T-helper 2 cell treated with Interferon-gamma antibody and Interleukin-4, amounts not matched to agents 5 μg/mL and 100 μg/mL, for 36 hours (primary cell): ENCODE measurements at regions not wholly inside any gene's neighbourhood (a gene's known extent, or its start where the extent isn't known, plus 50 kb on each side); places are given as distances from the start of the nearest gene placed in this dataset.
"Not testable (repeated sequence)": the region's sequence is repeated elsewhere in the genome, so short reads cannot be mapped to it uniquely, and the experiment has no call there.

Experiments used
- DNase-seq: peaks from one replicate; pipeline ENCODE4 v3.0.0; 2021; ENCODE audit warnings: low spot score
- H3K27ac Mint-ChIP-seq: one replicate; pipeline ENCODE4 v1.8.0; 2021; ENCODE audit warnings: mild to moderate bottlenecking, mixed read lengths
- H3K27me3 Mint-ChIP-seq: one replicate; pipeline ENCODE4 v1.8.0; 2021; ENCODE audit warnings: low read depth, mixed read lengths
- H3K36me3 Mint-ChIP-seq: one replicate; pipeline ENCODE4 v1.8.0; 2021; ENCODE audit warnings: low read depth, mixed read lengths
- H3K4me1 Mint-ChIP-seq: one replicate; pipeline ENCODE4 v1.8.0; 2021; ENCODE audit warnings: low read depth, mixed read lengths
- H3K4me3 Mint-ChIP-seq: one replicate; pipeline ENCODE4 v1.8.0; 2022; ENCODE audit warnings: mild to moderate bottlenecking, moderate library complexity, mixed read lengths
- H3K9me3 Mint-ChIP-seq: one replicate; pipeline ENCODE4 v1.8.0; 2021; ENCODE audit warnings: mixed read lengths

DNA sequence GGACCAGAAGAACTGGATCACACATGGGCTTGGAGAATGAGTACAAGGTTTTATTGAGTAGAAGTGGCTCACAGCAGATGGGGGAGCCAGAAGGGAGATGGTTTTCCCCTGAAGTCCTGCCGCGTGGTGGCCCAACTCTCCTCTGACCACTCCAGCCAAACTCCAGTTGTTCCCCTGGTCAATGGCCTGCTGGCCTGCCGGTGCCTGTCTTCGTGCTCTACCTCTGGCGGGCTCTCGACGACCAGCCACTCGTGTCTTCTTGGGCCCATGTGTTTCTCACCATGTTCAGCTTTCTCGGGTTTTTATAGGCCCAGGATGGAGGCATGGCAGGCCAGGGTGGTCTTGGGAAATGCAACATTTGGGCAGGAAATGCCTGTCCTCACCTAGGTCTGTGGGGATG lies 519.6 kb downstream of the CYLC2 start:
- Mint-ChIP-seq H3K4me1 (no peaks in the 10 kb centered on the region), H3K4me3 (no peak overlapping the region), H3K27me3 (no peaks in the 10 kb centered on the region), H3K36me3 (no peaks in the 10 kb centered on the region), H3K9me3 (peaks cover 11% of the 10 kb centered on the region), H3K27ac (no peak overlapping the region)
- DNase-seq = no peak

- H3K4me3 Mint-ChIP-seq = no peak overlapping the region
- no peaks in the 10 kb centered on the region for H3K36me3 Mint-ChIP-seq
- no peak for DNase-seq
- no peak overlapping the region for H3K27ac Mint-ChIP-seq
- H3K27me3 Mint-ChIP-seq = no peaks in the 10 kb centered on the region
- H3K4me1 Mint-ChIP-seq = no peaks in the 10 kb centered on the region
- no peaks in the 10 kb centered on the region for H3K9me3 Mint-ChIP-seq
These were observed 527.3 kb downstream of the CYLC2 start for GRCh38 chr9:103522409-103522808.

DNA sequence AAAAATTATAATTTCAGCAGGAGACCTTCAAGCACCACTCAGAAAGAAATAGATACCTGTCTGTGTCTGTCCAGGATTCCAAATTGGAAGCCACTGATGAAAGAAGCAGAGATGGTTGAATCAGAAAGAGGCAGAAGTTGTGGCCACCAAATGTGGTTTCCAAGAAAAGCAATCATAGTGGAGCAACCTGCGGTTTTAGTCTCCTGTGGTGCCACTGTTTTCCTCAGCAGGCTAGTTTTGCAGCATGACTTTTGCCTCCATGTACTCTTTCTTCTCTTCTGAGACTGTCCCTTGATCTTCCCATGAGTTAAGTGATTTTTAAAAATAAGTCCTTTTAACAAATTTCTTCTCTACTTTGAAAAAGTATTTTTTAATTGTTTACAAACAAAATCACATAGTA lies 535.8 kb downstream of the CYLC2 start:
- Mint-ChIP-seq H3K4me3 (no peak overlapping the region), H3K36me3 (no peaks in the 10 kb centered on the region), H3K27me3 (no peaks in the 10 kb centered on the region), H3K4me1 (no peaks in the 10 kb centered on the region), H3K27ac (no peak overlapping the region), H3K9me3 (peaks cover 4% of the 10 kb centered on the region)
- DNase-seq = no peak

GRCh38 chr9:103533318-103533717 lies 538.2 kb downstream of the CYLC2 start:
- peaks cover 10% of the 10 kb centered on the region for H3K9me3 Mint-ChIP-seq
- no peaks in the 10 kb centered on the region for H3K36me3 Mint-ChIP-seq
- H3K4me1 Mint-ChIP-seq = no peaks in the 10 kb centered on the region
- H3K4me3 Mint-ChIP-seq = no peak overlapping the region
- no peaks in the 10 kb centered on the region for H3K27me3 Mint-ChIP-seq
- no peak overlapping the region for H3K27ac Mint-ChIP-seq
- no peak for DNase-seq

DNA sequence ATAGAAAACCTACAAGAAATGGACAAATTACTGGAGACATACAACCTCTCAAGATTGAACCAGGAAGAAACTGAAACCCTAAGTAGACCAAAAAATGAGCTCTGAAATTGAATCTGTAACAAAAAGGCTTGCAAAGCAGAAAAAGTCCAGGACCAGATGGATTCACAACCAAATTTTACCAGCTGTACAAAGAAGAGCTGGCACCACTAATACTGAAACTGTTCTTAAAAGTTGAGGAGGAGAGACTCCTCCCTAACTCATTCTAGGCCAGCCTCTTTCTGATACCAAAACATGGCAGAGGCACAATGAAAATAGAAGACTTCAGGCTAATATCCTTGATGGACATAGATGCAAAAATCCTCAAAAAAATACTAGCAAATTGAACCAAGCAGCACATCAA lies 542.3 kb downstream of the CYLC2 start:
- H3K4me3 Mint-ChIP-seq = no peak overlapping the region
- DNase-seq = no peak

DNA sequence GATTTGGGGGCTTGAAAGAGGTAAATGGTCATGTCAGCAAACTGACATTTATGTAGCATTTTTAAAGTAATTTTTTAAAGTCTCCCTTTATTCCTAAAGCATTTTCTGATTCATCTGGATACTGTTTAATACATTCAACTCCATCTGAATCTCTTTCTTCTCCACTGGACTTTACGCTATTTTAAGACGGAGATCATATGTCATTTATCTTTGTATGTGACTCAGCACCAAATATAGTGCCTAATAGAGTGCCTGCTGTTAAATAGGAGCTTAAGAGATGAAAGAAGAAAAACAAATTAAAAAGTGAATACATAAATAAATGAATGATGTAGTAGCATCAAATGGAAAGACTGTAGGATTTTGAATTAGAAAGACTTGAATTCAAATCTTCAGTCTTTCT lies 548.8 kb upstream of the SMC2 start:
- H3K4me1 Mint-ChIP-seq = no peaks in the 10 kb centered on the region
- DNase-seq = no peak
- H3K4me3 Mint-ChIP-seq = no peak overlapping the region
- no peak overlapping the region for H3K27ac Mint-ChIP-seq
- no peaks in the 10 kb centered on the region for H3K36me3 Mint-ChIP-seq
- peaks cover 3% of the 10 kb centered on the region for H3K9me3 Mint-ChIP-seq
- H3K27me3 Mint-ChIP-seq = no peaks in the 10 kb centered on the region

More for the DNA sequence above, 542.3 kb downstream of the CYLC2 start:
- Mint-ChIP-seq H3K4me1 (no peaks in the 10 kb centered on the region), H3K27me3 (no peaks in the 10 kb centered on the region), H3K9me3 (peaks cover 13% of the 10 kb centered on the region), H3K36me3 (no peaks in the 10 kb centered on the region), H3K27ac (no peak overlapping the region)

GRCh38 chr9:103552712-103553111 lies 541.4 kb upstream of the SMC2 start:
- Mint-ChIP-seq H3K27me3 (no peaks in the 10 kb centered on the region), H3K27ac (no peak overlapping the region), H3K9me3 (peaks cover 6% of the 10 kb centered on the region), H3K36me3 (no peaks in the 10 kb centered on the region), H3K4me3 (no peak overlapping the region), H3K4me1 (no peaks in the 10 kb centered on the region)
- no peak for DNase-seq

DNA sequence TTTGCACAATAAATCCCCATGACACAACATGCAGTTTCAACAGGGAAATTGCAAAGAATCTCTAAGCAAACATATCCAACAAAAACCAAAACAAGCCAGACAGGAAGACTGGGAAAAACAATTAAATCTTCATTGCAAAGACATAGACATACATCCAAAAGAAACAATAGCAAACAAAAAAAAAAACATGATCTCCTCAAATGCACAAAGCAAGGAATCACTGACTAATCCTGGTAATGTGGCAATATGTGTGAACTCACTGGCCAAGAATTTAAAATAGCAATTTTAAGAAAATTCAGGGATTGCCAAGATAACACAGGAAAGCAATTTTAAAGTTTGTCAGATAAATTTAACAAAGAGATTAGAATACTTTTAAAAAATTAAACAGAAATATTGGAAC lies 520.1 kb upstream of the SMC2 start:
- no peaks in the 10 kb centered on the region for H3K27me3 Mint-ChIP-seq
- DNase-seq = no peak
- H3K9me3 Mint-ChIP-seq = peaks cover 29% of the 10 kb centered on the region
- H3K4me3 Mint-ChIP-seq = no peak overlapping the region
- no peaks in the 10 kb centered on the region for H3K4me1 Mint-ChIP-seq
- no peaks in the 10 kb centered on the region for H3K36me3 Mint-ChIP-seq
- H3K27ac Mint-ChIP-seq = no peak overlapping the region

DNA sequence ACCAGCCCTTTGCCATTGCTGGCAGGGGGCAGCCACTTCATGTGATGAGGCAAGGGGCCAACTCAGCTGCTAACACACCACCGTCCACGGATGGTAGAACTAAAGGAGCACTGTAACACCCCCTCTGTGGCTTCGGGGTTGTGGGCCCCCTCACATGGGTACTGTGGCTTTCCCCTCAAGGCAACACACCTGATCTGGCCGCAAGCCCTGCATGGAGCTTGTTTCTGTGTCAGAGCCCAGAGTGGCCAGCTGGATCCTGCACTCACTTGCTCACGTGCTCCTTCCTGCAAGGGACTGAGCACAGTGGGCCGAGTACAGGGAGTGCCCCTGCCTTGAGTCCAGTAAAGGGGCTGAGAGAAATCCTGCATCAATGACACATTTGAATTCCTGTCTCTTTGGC lies 507.4 kb upstream of the SMC2 start:
- Mint-ChIP-seq H3K36me3 (no peaks in the 10 kb centered on the region), H3K4me1 (no peaks in the 10 kb centered on the region), H3K9me3 (peaks cover 4% of the 10 kb centered on the region), H3K27ac (no peak overlapping the region), H3K27me3 (no peaks in the 10 kb centered on the region), H3K4me3 (no peak overlapping the region)
- DNase-seq = no peak

GRCh38 chr9:103601287-103601686 lies 492.8 kb upstream of the SMC2 start:
- H3K27me3 Mint-ChIP-seq = no peaks in the 10 kb centered on the region
- H3K9me3 Mint-ChIP-seq = peaks cover 16% of the 10 kb centered on the region
- no peak overlapping the region for H3K27ac Mint-ChIP-seq
- no peaks in the 10 kb centered on the region for H3K36me3 Mint-ChIP-seq
- no peaks in the 10 kb centered on the region for H3K4me1 Mint-ChIP-seq
- DNase-seq = no peak
- H3K4me3 Mint-ChIP-seq = no peak overlapping the region

GRCh38 chr9:103611950-103612349 lies 482.2 kb upstream of the SMC2 start:
- H3K4me1 Mint-ChIP-seq, DNase-seq, H3K36me3 Mint-ChIP-seq, H3K27ac Mint-ChIP-seq, H3K9me3 Mint-ChIP-seq, H3K4me3 Mint-ChIP-seq, H3K27me3 Mint-ChIP-seq: not testable (repeated sequence)

DNA sequence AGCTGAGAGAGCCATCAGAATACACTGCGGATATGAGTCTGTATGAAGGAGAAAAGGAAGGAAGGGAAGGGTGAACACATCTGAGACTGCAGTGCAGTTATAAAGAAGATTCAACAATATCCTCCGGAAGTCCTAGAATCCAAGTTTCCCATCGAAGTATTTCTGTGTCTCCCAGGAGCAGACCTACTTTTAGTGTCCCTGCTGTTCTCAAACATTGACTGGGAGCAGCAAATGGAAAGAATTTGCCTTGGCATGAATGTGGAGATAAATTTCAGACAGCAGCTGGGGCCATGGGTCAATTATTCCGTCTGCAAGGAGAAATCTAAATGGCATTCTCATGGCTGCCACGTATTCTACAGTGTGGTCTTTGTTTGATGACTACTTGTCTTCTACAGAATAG lies 478.1 kb upstream of the SMC2 start:
- H3K27me3 Mint-ChIP-seq = no peaks in the 10 kb centered on the region
- H3K9me3 Mint-ChIP-seq = no peaks in the 10 kb centered on the region
- H3K4me1 Mint-ChIP-seq = no peaks in the 10 kb centered on the region
- H3K4me3 Mint-ChIP-seq = no peak overlapping the region
- H3K27ac Mint-ChIP-seq = no peak overlapping the region
- H3K36me3 Mint-ChIP-seq = no peaks in the 10 kb centered on the region
- DNase-seq = no peak

DNA sequence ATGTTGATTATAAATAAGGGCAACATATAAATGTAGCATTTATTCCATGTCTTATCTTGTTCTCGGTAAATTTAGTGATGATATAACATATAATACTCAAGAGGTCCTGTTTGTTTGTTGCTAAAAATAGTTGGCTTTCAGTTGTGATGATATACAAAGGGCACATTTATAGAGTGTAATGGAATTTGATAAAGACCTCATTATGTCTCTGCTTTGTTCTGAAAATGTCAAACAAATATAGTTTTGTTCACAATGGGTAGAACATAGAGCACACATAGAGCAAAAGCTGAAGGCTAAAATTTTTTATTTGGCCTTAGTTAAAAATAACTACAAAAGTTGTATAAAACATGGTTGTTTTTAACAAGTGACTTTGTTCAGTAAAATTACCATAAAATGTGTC lies 477.1 kb upstream of the SMC2 start:
- no peak for DNase-seq
- H3K4me3 Mint-ChIP-seq = no peak overlapping the region
- H3K36me3 Mint-ChIP-seq = no peaks in the 10 kb centered on the region

GRCh38 chr9:103625161-103625804 lies 468.8 kb upstream of the SMC2 start:
- H3K27me3 Mint-ChIP-seq = no peaks in the 10 kb centered on the region
- no peak overlapping the region for H3K4me3 Mint-ChIP-seq
- peaks cover 8% of the 10 kb centered on the region for H3K9me3 Mint-ChIP-seq
- H3K4me1 Mint-ChIP-seq = no peaks in the 10 kb centered on the region
- no peak overlapping the region for H3K27ac Mint-ChIP-seq
- no peaks in the 10 kb centered on the region for H3K36me3 Mint-ChIP-seq
- DNase-seq = no peak

More for the DNA sequence above, 477.1 kb upstream of the SMC2 start:
- no peaks in the 10 kb centered on the region for H3K27me3 Mint-ChIP-seq
- no peaks in the 10 kb centered on the region for H3K9me3 Mint-ChIP-seq
- H3K27ac Mint-ChIP-seq = no peak overlapping the region
- H3K4me1 Mint-ChIP-seq = no peaks in the 10 kb centered on the region

DNA sequence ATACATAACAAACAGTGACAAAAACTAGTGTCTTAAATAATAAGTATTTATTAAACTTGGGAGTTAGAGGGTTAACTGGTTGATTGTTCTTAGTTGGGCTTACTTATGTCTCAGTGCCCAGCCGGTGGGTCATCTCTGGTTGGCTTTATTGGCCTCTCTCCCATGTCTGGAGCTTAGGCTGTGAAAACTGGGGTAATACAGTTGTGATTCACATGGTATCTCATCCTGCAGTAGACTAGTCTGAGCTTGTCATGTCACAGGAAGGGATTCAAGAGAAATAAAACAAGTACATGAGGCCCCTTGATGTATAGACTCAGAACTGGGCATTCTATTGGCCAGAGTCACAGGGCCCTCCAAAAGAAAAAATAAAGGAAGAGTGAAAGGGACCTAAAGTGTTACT lies 466.4 kb upstream of the SMC2 start:
- Mint-ChIP-seq H3K36me3 (no peaks in the 10 kb centered on the region), H3K27ac (no peak overlapping the region), H3K4me1 (no peaks in the 10 kb centered on the region), H3K9me3 (peaks cover 8% of the 10 kb centered on the region), H3K4me3 (no peak overlapping the region), H3K27me3 (no peaks in the 10 kb centered on the region)
- DNase-seq = no peak
